ENCODE measurements at regions not wholly inside any gene's neighbourhood (a gene's known extent, or its start where the extent isn't known, plus 50 kb on each side); places are given as distances from the start of the nearest gene placed in this dataset.

DNA sequence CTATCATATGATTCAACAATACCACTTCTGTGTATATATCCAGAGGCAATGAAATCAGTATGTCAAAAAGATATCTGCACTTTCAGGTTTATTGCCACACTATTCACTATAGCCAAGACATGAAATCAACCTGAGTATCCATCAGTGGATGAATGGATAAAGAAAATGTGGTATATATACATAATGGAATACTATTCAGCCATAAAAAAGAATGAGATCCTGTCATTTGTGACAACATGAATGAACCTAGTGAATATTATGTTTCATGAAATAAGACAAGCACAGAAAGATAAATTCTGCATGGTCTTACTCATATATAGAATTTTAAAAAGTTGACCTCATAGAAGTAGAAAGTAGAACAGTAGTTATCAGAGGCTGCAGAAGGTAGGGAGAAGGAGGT lies 281.1 kb downstream of the BAMBI start:
- no peak for DNase-seq (ENCODE audit: low read depth in 2 of 2)

DNA sequence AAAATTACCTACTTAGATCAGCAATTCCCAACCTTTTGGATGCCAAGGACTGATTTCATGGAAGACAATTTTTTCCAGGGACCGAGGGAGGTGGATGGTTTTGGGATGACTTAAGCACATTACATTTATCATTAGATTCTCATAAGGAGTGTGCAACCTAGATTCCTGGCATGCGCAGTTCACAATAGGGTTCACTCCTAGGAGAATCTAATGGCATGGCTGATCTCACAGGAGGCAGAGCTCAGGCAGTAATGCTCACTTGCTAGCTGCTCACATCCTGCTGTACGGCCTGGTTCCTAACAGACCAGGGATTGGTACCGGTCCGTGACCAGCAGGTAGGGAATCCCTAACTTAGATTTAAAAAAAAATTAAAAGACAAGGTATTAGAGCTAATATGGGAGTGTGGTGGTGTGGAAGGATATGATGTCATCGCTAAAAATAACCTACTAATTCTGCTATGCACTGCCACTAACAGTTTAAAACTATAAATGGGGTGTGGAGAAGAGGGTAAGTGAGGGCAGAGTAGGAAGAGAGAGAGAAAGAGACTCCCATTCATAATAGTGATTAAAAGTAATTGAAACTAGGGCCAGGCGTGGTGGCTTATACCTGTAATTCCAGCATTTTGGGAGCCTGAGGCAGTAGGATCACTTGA lies 282.7 kb downstream of the BAMBI start:
- no peak for DNase-seq (ENCODE audit: low read depth in 2 of 2)

DNA sequence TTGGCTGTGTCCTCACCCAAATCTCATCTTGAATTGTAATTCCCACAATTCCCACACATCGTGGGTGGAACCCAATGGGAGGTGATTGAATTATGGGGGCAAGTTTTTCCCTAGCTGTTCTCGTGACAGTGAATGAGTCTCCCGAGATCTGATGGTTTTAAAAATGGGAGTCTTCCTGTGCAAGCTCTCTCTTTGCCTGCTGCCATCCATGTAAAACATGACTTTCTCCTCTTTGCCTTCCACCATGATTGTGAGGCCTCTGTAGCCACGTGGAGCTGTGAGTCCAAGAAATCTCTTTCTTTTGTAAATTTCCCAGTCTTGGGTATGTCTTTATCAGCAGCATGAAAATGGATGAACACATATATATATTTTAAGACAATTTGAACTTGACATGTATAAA lies 285.4 kb downstream of the BAMBI start:
- no peak for DNase-seq (ENCODE audit: low read depth in 2 of 2)

DNA sequence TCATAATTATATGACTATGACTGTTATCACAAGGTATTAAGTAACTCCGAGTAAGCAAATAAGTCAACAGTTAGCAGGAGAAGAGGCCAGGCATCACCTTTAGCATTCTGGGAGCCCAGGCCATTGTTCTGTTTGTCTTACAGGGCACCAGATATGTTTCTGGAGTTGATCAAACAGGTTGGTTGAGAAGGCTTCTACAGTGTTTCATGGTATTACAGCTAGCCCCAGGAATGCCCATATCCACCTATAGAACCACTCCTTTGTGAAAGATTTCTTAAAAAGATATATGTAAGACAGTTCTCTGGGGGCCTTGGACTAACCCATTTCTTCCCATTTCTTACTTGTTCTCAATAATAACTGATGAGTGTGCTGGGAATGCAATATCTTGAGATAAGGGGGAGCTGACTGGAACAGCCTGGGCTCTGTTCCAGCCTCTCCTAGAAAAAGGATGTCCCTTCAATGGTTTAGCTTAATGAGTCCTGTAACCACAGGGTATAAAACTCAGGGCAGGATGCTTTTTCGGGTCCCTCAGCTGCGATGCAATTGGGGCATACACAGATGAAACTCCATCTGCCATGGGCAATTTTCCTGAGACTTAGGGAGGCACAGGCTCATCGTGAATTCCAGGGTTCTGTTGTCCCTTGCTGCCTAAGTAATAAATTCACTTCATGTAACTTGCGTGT lies 286.4 kb downstream of the BAMBI start:
- DNase-seq (ENCODE audit: low read depth in 2 of 2) = no peak

DNA sequence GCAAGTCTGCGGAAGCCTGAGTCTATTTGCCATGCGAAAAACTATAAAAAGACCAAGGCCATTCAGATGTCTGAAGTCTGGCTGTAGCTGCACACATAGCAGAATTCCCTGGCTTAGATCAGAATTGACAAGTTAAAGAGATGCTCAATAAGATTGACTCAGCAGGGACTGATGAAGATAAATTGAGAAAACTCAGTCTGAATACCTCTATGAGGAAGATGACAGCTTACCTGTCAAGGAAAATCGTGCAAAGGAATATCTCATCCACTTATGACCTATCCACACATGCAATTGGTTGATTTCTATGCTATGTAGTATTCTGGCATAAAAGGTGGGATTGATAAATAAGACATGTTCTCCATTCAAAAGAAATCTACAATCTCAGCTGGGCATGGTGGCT lies 288.6 kb downstream of the BAMBI start:
- DNase-seq (ENCODE audit: low read depth in 2 of 2) = no peak

DNA sequence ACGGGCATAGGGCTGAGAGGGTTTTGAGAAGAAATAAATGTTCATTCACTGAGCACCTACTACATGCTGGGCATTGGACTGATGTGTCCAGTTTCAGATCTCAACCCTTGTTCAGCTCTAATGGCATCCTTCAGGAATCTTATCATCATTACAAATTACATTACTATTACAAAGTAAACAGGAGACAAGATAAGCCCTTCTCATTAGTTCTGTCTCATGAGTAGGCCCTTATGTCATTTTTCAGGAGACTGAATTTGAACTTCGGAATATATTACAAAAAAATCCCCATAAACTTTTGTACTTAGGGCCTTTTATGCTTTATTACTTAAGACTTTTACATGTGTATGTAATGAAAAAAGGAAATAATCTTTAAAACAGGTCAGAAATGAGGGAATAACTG lies 289.7 kb downstream of the BAMBI start:
- no peak for DNase-seq (ENCODE audit: low read depth in 2 of 2)

DNA sequence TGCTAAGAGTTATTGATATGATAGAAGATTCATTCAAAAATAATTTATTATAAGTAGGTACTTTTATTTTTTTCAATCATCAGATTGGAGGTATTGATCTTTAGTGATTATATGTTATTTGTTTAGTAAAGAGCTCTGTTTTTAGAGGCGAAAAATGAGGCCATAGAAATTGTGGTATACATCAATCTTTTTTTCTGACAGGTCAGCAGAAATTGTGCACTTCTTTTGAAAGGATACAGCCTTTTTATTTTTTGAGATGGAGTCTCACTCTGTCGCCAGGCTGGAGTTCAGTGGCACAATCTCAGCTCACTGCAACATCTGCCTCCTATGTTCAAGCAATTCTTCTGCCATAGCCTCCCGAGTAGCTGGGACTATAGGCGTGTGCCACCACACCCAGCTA lies 292.1 kb downstream of the BAMBI start:
- DNase-seq (ENCODE audit: low read depth in 2 of 2) = no peak

DNA sequence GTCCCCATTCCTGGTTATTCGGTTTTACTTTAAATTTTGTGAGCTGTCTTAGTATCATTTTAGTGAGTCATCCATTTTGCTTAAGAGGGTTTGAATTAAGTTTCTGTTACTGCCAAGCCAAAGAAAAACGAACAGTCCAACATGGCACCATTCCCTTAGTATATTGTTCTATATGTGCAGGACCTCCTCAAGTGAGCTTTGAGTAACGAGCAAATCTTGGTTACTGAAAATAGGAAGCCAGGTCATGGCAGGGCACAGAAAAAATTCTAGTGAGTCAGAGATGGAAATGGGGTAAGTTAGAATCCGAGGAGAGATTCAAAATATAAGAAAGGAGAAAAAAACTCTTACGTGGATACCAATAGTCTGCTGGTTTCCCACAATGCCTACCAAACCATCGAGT lies 292.9 kb downstream of the BAMBI start:
- peak in 1 of 2 donors; percentile 47 for DNase-seq (ENCODE audit: low read depth in 2 of 2)

DNA sequence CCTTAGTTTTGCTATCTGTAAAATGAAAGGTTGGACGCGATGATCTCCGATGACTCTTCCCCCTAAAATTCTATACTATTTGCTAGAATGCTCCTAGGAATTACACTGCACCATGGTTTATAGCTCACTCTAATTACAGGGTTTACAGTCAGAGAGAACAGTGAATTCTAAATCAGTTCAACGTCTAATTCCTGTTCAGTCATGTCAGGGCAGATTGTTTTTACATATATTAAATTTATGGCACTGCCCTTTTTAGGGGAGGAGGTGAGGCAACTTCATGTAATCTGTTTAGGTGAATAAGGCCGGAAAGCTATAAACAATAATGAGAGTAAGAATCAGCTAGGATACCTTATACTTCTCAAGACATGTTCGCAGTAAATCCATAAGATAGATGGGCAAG lies 293.9 kb downstream of the BAMBI start:
- DNase-seq (ENCODE audit: low read depth in 2 of 2) = no peak

DNA sequence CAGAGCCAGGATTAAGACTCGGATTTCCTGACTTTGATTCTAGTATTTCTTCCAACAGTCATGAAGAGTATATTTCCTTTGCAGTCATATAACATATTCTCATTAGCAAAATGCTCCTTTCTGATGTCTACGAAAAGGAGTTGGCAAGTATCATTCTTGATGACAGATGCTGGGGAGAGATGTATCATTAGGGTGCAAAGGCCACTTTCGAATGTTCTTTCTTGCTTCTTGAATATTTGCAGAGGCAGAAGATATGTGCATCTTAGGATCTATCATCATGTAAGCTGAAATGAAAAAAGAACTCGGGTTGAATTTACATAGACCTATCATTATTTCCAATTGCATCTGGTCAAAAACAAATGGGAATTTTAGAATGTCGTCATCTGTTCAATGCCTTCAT lies 294.4 kb downstream of the BAMBI start:
- no peak for DNase-seq (ENCODE audit: low read depth in 2 of 2)

DNA sequence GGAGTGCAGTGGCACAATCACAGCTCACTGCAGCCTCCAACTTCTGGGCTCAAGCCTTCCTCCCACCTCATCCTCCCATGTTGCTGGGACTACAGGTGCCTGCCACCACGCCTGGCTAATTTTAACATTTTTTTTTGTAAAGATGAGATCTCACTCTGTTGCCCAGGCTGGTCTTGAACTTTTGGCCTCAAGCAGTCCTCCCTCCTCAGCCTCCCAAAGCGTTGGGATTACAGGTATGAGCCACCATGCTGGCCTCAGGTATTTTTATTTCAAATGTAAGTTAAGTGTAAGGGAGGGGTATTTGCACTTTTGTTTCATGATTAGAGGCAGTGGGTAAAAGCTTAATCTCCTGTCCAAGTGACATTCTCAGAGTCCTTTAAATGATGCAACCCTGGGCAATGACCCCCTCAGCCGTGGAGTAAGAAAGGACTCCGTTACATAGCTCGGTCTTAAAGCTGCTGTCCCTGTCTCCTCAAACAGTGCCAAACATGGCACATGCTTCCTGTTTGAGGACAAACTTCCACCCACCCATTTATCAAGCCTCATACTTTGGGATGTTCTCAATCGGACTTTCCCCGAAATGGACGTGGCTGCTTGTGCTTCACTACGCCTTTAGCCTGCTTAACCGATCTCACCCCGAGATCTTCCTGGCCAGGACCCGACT lies 296.1 kb downstream of the BAMBI start:
- no peak for DNase-seq (ENCODE audit: low read depth in 2 of 2)

DNA sequence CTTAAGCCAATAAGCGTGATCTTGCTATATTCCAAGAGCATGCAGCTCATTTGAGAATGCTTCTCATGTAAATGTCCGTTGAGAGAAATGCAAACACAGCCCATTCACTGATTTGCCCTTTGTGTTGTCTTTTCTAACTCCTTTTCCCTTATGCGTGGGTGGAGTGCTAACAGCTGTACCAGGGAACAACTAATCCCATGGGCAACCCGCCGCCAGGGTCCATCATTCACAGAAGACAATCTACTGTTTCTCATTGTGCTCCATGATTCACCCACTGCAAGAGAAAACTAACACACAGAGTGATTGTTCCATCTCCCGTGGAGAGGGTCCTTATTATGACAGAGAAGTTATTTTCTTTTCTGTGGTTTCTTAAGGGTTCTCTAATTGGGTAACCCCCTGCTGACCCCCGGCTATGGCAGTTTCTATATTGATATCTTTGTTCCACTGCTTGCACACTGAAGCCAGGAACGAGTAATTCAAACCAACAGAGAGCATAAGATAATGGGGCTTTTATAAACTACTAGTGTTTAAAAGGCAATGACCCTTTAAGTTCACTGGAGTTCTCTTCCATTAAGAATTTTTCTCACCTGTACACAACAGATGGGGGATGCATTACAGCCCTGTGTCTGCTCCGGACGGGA lies 298.7 kb downstream of the BAMBI start:
- no peak for DNase-seq (ENCODE audit: low read depth in 2 of 2)

DNA sequence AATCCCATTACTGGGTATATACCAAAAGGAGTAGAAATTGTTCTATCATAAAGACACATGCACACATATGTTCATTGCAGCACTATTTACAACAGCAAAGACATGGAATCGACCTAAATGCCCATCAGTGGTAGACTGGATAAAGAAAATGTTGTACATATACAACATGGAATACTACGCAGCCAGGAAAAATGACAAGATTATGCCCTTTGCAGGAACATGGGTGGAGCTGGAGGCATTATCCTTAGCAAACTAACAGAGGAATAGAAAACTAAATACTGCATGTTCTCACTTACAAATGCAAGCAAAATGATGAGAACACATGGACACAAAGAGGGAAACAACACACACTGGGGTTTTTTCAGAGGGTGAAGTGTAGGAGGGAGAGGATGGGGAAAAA lies 300.2 kb downstream of the BAMBI start:
- DNase-seq (ENCODE audit: low read depth in 2 of 2) = no peak

DNA sequence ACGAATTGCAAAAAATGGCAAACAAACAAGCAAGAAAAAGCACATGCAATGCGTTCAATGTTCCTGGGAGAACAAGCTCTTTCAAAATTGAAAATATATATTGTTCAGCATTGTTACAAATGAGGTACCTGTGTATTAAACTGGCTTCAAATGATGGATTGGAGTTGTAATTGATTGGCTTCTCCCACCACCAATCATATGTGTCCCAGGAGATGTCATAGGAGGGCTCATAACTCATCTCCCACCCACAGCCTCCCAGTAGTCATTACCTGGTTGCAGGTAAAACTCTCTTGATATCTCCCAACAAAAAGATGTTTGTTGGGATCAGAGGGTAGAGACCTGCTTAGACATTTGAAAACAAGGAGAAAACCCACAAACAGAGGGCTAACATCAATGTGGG lies 302.9 kb downstream of the BAMBI start:
- no peak for DNase-seq (ENCODE audit: low read depth in 2 of 2)

DNA sequence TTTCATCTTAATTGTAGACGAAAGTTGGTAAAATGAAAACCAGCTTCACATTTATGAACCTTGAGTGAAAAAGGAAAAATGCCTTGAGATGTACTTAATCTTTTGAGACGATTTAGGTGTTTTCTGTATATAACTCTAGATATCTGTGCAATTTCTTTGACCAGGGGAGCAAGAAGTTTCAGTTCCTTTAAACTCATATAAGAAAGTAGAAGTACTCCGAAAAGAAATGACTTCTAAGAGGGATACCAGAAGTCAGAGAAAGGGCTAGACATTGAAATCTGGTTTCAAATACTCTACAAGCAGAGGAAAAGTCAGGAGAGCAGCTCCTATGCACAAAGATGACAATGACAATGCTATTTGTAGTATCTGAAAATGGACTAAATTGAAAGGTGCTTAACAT lies 303.7 kb downstream of the BAMBI start:
- no peak for DNase-seq (ENCODE audit: low read depth in 2 of 2)

DNA sequence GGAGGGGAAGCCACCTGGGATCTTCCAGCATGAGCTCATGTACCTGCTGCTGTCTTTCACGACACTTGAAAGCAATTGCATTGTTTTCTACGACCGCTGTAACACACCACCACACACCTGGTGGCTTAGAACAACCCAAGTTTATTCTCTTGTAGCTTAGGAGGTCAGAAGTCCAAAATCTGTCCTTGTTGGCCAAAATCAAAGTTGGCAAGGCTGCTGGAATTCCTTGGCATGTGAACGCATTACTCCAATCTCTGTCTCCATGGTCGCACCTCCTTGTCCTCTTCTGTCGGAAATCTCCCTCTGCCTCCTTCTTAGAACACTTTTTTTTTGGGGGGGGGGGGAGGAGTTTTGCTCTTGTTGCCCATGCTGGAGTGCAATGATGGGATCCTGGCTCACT lies 305.7 kb downstream of the BAMBI start:
- DNase-seq (ENCODE audit: low read depth in 2 of 2) = no peak

DNA sequence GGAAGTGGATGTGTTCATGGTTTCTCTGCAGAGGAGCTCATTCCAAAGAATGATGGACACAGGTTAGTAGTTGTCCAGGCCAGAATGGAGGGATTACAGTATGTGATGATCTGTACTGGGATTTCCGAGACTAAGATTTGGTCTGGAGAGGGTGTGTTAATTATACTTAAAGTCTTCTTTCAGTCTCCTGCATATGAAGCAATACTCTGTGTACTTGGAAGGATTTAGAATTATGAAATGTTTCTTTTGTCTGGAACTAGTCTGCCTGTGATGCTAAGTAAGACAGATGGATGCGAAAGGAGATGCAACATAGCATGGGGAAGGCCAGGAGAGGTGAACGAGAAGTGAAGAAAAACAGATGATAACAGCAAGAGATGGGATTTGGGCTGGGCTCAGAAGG lies 305.1 kb upstream of the LYZL1 start:
- DNase-seq (ENCODE audit: low read depth in 2 of 2) = no peak

DNA sequence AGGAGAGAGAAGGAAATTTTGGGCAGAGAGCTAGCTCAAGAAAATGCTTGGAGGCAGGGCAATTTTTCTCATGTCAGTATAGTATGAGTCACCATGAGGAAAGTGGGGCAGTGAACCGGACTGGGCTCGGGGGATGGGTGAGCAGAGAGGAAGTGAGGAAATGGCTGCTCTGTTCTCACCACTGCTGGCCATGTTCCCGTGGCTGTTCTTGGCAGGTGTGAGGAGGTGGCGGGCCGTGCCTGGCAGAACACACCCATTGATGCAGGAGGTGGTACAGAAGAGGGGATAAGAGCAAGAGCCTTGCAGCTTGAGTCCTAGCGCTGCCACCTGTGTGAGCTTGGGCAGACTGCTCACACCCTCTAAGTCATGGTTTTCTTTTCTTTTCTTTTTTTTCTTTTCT lies 304.4 kb upstream of the LYZL1 start:
- peak; percentile 53 to 89 for DNase-seq (ENCODE audit: low read depth in 2 of 2)

DNA sequence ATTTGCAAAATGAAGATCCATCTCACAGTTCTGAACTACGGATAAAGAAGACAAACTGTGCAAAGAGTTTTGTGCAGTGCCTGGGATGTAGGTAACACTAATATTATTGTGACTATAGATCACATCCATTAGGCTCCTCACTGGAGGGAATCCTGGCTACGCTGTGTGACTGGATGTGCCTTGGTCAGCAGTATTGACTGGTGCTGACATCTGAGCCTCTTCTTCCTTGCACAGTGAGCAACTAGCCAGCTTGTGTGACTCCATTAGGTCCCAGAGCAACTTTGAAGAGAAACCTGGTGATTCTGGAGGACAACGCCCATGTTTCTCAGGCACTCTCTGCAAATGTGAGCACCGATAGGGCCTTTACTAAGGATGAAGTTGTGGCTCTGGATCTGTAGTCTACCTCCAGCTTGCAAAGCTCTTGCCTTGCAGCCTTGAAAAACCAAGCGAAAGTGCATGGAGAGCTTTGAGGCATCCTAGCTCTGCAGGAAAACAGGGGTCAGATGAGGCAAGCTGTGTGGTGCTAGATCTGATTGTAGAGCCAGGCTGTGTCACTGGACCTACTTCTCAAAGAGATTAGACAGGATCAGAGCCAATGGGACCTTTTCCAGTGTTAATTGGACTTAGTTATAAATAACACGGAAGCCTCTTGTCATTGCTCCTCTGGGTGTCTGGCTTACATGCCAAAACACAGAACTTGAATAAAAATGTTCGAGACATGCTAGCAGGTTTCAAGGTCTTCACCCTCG lies 303.6 kb upstream of the LYZL1 start:
- no peak for DNase-seq (ENCODE audit: low read depth in 2 of 2)

DNA sequence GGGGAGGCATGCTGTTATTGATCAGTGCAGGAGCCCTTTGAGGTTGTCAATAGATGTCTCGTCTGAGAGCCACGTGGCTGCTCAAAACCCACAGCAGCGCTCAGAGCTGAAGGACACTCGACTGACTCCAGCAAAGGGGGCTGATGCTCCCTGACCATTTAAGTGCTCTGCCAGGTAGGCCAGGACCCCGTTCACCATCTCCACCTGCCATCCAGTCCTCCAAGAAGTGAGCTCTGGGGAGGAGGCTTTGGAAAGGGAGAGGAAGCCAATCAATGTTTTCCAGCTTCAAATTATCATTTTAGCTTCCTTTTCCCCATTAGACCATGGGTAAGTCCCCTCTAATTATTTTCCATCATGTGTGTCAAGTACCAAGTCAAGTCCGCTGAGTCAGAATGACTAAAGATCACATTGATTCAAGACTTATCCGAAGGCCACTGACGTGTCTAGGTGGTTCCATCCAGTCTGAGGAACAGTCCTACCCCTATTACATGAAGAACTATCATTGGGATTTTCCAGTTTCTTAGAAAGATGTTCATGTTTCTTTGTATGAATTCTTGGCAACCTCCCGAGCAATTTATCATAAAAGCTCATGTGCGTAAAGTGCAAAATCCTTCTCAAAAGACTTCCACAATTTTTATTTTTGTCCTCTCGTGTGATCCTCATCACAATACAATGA lies 302.6 kb upstream of the LYZL1 start:
- no peak for DNase-seq (ENCODE audit: low read depth in 2 of 2)

DNA sequence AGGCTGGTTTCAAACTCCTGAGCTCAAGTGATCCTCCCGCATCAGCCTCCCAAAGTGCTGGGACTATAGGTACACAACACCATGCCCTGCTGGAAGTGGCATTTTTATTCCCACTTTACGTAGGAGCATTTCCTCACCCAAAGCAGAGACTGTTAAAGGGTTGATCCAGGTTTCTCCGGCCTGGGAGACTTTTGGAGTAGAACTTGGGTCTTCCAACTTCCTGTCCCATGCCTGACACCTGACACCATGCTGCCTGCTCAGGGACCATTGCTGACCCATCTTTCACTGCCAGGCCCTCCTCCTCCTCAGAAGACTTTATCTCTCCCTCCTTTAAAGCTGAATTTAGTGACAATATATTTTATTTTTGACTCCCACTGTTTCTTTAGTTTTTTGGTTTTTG lies 302.0 kb upstream of the LYZL1 start:
- DNase-seq (ENCODE audit: low read depth in 2 of 2) = no peak
